ENCODE measurements at regions not wholly inside any gene's neighbourhood (a gene's known extent, or its start where the extent isn't known, plus 50 kb on each side); places are given as distances from the start of the nearest gene placed in this dataset.
"Not testable (repeated sequence)": the region's sequence is repeated elsewhere in the genome, so short reads cannot be mapped to it uniquely, and the experiment has no call there.

GRCh38 chr10:108920029-108920428 is 1003.3 kb downstream of the XPNPEP1 start:
- not testable (repeated sequence) for H2AFZ ChIP-seq (ENCODE audit: low read depth, low read length); H3K4me3 ChIP-seq (ENCODE audit: low read length); H3K36me3 ChIP-seq (ENCODE audit: insufficient read depth, low read length); H3K9me3 ChIP-seq (ENCODE audit: low read length); H3K4me1 ChIP-seq (ENCODE audit: insufficient read depth, low read length); H3K27me3 ChIP-seq (ENCODE audit: insufficient read depth, low read length)

- no peaks in the 10 kb centered on the region for H3K4me1 ChIP-seq (ENCODE audit: insufficient read depth, low read length)
- H3K4me3 ChIP-seq (ENCODE audit: low read length): no peak overlapping the region
- H3K9me3 ChIP-seq (ENCODE audit: low read length): no peaks in the 10 kb centered on the region
- H3K27me3 ChIP-seq (ENCODE audit: insufficient read depth, low read length): peaks cover 20% of the 10 kb centered on the region
- H3K36me3 ChIP-seq (ENCODE audit: insufficient read depth, low read length): no peaks in the 10 kb centered on the region
- no peak overlapping the region for H2AFZ ChIP-seq (ENCODE audit: low read depth, low read length)
These were observed 1010.0 kb downstream of the XPNPEP1 start for GRCh38 chr10:108913300-108913699.

- H2AFZ ChIP-seq (ENCODE audit: low read depth, low read length): peak overlapping the region; percentile 46
- H3K4me1 ChIP-seq (ENCODE audit: insufficient read depth, low read length): no peaks in the 10 kb centered on the region
- H3K36me3 ChIP-seq (ENCODE audit: insufficient read depth, low read length): no peaks in the 10 kb centered on the region
- H3K27me3 ChIP-seq (ENCODE audit: insufficient read depth, low read length): peaks cover 20% of the 10 kb centered on the region
- no peaks in the 10 kb centered on the region for H3K9me3 ChIP-seq (ENCODE audit: low read length)
- H3K4me3 ChIP-seq (ENCODE audit: low read length): peak overlapping the region; percentile 29
These were observed 1011.3 kb downstream of the XPNPEP1 start for GRCh38 chr10:108911814-108912541.

DNA sequence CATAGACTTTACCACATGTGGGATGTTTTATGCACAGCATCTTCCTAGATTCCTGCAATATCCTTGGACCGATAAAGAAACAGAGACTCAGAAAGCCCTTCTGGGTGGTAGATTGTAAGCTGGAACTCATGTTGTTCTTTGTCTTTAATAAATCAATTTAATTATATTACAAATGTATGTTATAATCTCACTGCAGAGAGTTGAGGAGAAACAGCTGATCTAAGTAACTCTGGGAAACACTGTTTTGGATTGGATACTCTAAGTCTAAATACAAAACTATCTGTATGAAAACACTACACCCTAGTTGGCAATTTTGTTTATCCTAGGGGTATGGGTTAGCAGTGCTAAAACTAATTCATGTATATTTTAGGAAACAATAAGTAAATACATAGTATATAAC is 1015.2 kb downstream of the XPNPEP1 start:
- no peaks in the 10 kb centered on the region for H3K9me3 ChIP-seq (ENCODE audit: low read length)
- no peaks in the 10 kb centered on the region for H3K36me3 ChIP-seq (ENCODE audit: insufficient read depth, low read length)
- peaks cover 14% of the 10 kb centered on the region for H3K27me3 ChIP-seq (ENCODE audit: insufficient read depth, low read length)
- H2AFZ ChIP-seq (ENCODE audit: low read depth, low read length): no peak overlapping the region
- no peaks in the 10 kb centered on the region for H3K4me1 ChIP-seq (ENCODE audit: insufficient read depth, low read length)
- H3K4me3 ChIP-seq (ENCODE audit: low read length): no peak overlapping the region

GRCh38 chr10:108905821-108906220 is 1017.5 kb downstream of the XPNPEP1 start:
- Histone ChIP-seq H2AFZ (ENCODE audit: low read depth, low read length) (no peak overlapping the region), H3K36me3 (ENCODE audit: insufficient read depth, low read length) (no peaks in the 10 kb centered on the region), H3K4me3 (ENCODE audit: low read length) (no peak overlapping the region), H3K4me1 (ENCODE audit: insufficient read depth, low read length) (no peaks in the 10 kb centered on the region), H3K9me3 (ENCODE audit: low read length) (no peaks in the 10 kb centered on the region), H3K27me3 (ENCODE audit: insufficient read depth, low read length) (peaks cover 3% of the 10 kb centered on the region)

DNA sequence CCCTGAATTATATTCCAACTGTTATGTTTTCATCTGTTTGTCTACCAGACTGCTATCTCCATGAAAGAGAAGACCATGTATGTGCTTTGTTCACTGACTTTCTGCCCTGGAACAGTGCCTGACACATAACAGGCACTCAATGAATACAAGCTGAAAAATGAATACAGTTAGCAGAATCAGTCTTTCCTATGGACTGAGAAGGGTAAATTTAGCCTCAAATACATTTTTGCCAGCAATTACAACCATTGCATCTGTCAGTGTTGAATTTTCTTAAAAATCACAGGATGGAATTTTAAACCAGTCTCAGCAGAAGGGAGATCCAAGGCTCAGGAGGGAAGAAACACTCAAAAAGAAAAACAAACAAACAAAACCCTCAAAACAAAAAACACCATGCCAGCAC is 1018.1 kb downstream of the XPNPEP1 start:
- Histone ChIP-seq H3K4me3 (ENCODE audit: low read length) (no peak overlapping the region), H3K4me1 (ENCODE audit: insufficient read depth, low read length) (no peaks in the 10 kb centered on the region), H3K27me3 (ENCODE audit: insufficient read depth, low read length) (no peaks in the 10 kb centered on the region), H3K9me3 (ENCODE audit: low read length) (no peaks in the 10 kb centered on the region), H3K36me3 (ENCODE audit: insufficient read depth, low read length) (no peaks in the 10 kb centered on the region), H2AFZ (ENCODE audit: low read depth, low read length) (no peak overlapping the region)

DNA sequence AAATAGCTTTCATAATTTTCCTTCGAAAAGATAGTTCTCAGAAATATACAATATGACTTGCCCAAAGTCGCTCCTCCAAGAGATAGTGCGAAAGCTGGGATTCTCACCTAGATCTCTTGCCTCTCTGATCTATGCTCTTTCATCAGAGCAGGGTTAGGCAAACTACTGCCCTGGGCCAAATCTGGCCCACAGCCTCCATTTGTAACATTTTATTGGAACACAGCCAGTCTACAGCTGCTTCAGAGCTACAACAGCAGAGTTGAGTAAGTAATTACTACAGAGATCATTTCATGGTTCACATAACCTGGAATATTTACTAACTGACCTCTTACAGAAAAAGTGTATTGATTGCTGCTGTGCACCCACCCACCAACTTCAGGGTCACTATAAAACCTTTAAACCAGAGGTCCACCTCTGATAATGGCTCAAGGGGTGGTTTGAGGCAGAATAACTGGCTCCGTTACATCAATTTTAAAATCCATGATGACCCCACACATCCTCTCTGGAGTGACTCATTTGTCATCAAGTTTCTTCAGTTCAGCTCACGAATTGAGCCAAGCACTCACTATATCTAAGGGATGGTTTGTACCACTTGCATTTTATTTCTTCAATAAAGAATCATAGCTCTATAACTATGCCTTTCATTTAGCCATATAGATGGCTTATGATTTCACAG is 1019.0 kb downstream of the XPNPEP1 start:
- H3K4me1 ChIP-seq (ENCODE audit: insufficient read depth, low read length): no peaks in the 10 kb centered on the region
- H3K4me3 ChIP-seq (ENCODE audit: low read length): no peak overlapping the region
- no peaks in the 10 kb centered on the region for H3K36me3 ChIP-seq (ENCODE audit: insufficient read depth, low read length)
- H3K27me3 ChIP-seq (ENCODE audit: insufficient read depth, low read length): no peaks in the 10 kb centered on the region
- H3K9me3 ChIP-seq (ENCODE audit: low read length): no peaks in the 10 kb centered on the region
- H2AFZ ChIP-seq (ENCODE audit: low read depth, low read length): no peak overlapping the region

GRCh38 chr10:108902619-108903285 is 1020.6 kb downstream of the XPNPEP1 start:
- Histone ChIP-seq H2AFZ (ENCODE audit: low read depth, low read length) (no peak overlapping the region), H3K36me3 (ENCODE audit: insufficient read depth, low read length) (no peaks in the 10 kb centered on the region), H3K4me3 (ENCODE audit: low read length) (no peak overlapping the region), H3K27me3 (ENCODE audit: insufficient read depth, low read length) (no peaks in the 10 kb centered on the region), H3K4me1 (ENCODE audit: insufficient read depth, low read length) (no peaks in the 10 kb centered on the region), H3K9me3 (ENCODE audit: low read length) (no peaks in the 10 kb centered on the region)

GRCh38 chr10:108901781-108902618 is 1021.3 kb downstream of the XPNPEP1 start:
- Histone ChIP-seq H3K27me3 (ENCODE audit: insufficient read depth, low read length) (no peaks in the 10 kb centered on the region), H3K9me3 (ENCODE audit: low read length) (no peaks in the 10 kb centered on the region), H3K4me1 (ENCODE audit: insufficient read depth, low read length) (no peaks in the 10 kb centered on the region), H2AFZ (ENCODE audit: low read depth, low read length) (no peak overlapping the region), H3K36me3 (ENCODE audit: insufficient read depth, low read length) (no peaks in the 10 kb centered on the region), H3K4me3 (ENCODE audit: low read length) (no peak overlapping the region)

GRCh38 chr10:108899670-108900069 is 1023.6 kb downstream of the XPNPEP1 start:
- H3K36me3 ChIP-seq (ENCODE audit: insufficient read depth, low read length): no peaks in the 10 kb centered on the region
- H3K4me1 ChIP-seq (ENCODE audit: insufficient read depth, low read length): no peaks in the 10 kb centered on the region
- no peak overlapping the region for H2AFZ ChIP-seq (ENCODE audit: low read depth, low read length)
- no peaks in the 10 kb centered on the region for H3K27me3 ChIP-seq (ENCODE audit: insufficient read depth, low read length)
- no peak overlapping the region for H3K4me3 ChIP-seq (ENCODE audit: low read length)
- H3K9me3 ChIP-seq (ENCODE audit: low read length): no peaks in the 10 kb centered on the region

- H2AFZ ChIP-seq (ENCODE audit: low read depth, low read length): no peak overlapping the region
- H3K36me3 ChIP-seq (ENCODE audit: insufficient read depth, low read length): no peaks in the 10 kb centered on the region
- no peaks in the 10 kb centered on the region for H3K27me3 ChIP-seq (ENCODE audit: insufficient read depth, low read length)
- H3K9me3 ChIP-seq (ENCODE audit: low read length): no peaks in the 10 kb centered on the region
- no peak overlapping the region for H3K4me3 ChIP-seq (ENCODE audit: low read length)
- H3K4me1 ChIP-seq (ENCODE audit: insufficient read depth, low read length): no peaks in the 10 kb centered on the region
These were observed 1028.7 kb downstream of the XPNPEP1 start for GRCh38 chr10:108894402-108895301.

- H3K9me3 ChIP-seq (ENCODE audit: low read length): no peaks in the 10 kb centered on the region
- H3K4me1 ChIP-seq (ENCODE audit: insufficient read depth, low read length): no peaks in the 10 kb centered on the region
- H3K4me3 ChIP-seq (ENCODE audit: low read length): no peak overlapping the region
- no peak overlapping the region for H2AFZ ChIP-seq (ENCODE audit: low read depth, low read length)
- H3K27me3 ChIP-seq (ENCODE audit: insufficient read depth, low read length): no peaks in the 10 kb centered on the region
- no peaks in the 10 kb centered on the region for H3K36me3 ChIP-seq (ENCODE audit: insufficient read depth, low read length)
These were observed 1046.2 kb downstream of the XPNPEP1 start for GRCh38 chr10:108877095-108877561.
